NT2/D1 (cell line): ENCODE measurements at regions not wholly inside any gene's neighbourhood (a gene's known extent, or its start where the extent isn't known, plus 50 kb on each side); places are given as distances from the start of the nearest gene placed in this dataset.

Experiments used
- DNase-seq: peaks from one replicate; pipeline ENCODE4 v3.0.0-alpha.2; 2011; ENCODE audit warnings: low read depth, low spot score
- H3K27me3 ChIP-seq: 2 replicates; pipeline ENCODE4 v1.6.0; 2011; ENCODE audit warnings: mild to moderate bottlenecking; ENCODE audit not compliant: insufficient read length, insufficient read depth
- H3K36me3 ChIP-seq: 2 replicates; pipeline ENCODE4 v1.6.1; 2011; ENCODE audit warnings: mild to moderate bottlenecking, low read length, mixed read lengths; ENCODE audit not compliant: insufficient read depth, insufficient read length
- H3K4me1 ChIP-seq: 2 replicates; pipeline ENCODE4 v1.5.1; 2011; ENCODE audit not compliant: insufficient read depth, insufficient read length
- H3K4me3 ChIP-seq: 2 replicates; pipeline ENCODE4 v1.5.1; 2011; ENCODE audit warnings: low read depth; ENCODE audit not compliant: insufficient read length
- H3K9ac ChIP-seq: 2 replicates; pipeline ENCODE4 v1.6.0; 2011; ENCODE audit warnings: low read depth; ENCODE audit not compliant: insufficient read length
- H3K9me3 ChIP-seq: 2 replicates; pipeline ENCODE4 v1.5.1; 2011; ENCODE audit warnings: mild to moderate bottlenecking, low read length; ENCODE audit not compliant: insufficient read depth
- SUZ12 ChIP-seq: IDR thresholded peaks from 2 replicates; pipeline ENCODE4 v1.6.1; 2011; ENCODE audit not compliant: insufficient read length, insufficient read depth; ENCODE audit errors: extremely low read depth
- YY1 ChIP-seq: IDR thresholded peaks from 2 replicates; pipeline ENCODE4 v1.6.1; 2011; ENCODE audit not compliant: insufficient read length, insufficient read depth
- ZNF274 ChIP-seq: IDR thresholded peaks from 2 replicates; pipeline ENCODE4 v1.6.1; 2011; ENCODE audit warnings: mild to moderate bottlenecking, low read depth, low read length

GRCh38 chrX:20718592-20719380 lies 452.1 kb upstream of the RPS6KA3 start:
- peak; percentile 50 for DNase-seq
- Histone ChIP-seq H3K4me1 (no peaks in the 10 kb centered on the region), H3K4me3 (no peak overlapping the region), H3K27me3 (no peaks in the 10 kb centered on the region), H3K9me3 (no peaks in the 10 kb centered on the region), H3K36me3 (no peaks in the 10 kb centered on the region), H3K9ac (no peak overlapping the region)
- no peak for TF ChIP-seq YY1
- TF ChIP-seq SUZ12: no peak
- no peak for TF ChIP-seq ZNF274

- no peak for DNase-seq
- H3K27me3 ChIP-seq: no peaks in the 10 kb centered on the region
- no peaks in the 10 kb centered on the region for H3K36me3 ChIP-seq
- no peaks in the 10 kb centered on the region for H3K4me1 ChIP-seq
- H3K9ac ChIP-seq: no peak overlapping the region
- TF ChIP-seq ZNF274 (no peak), YY1 (no peak), SUZ12 (no peak)
- H3K9me3 ChIP-seq: no peaks in the 10 kb centered on the region
- H3K4me3 ChIP-seq: no peak overlapping the region
Measured at GRCh38 chrX:20715176-20715575, 448.5 kb upstream of the RPS6KA3 start.

GRCh38 chrX:20712811-20713210 lies 446.1 kb upstream of the RPS6KA3 start:
- H3K27me3 ChIP-seq: no peaks in the 10 kb centered on the region
- no peak for TF ChIP-seq SUZ12
- TF ChIP-seq ZNF274: no peak
- no peak for TF ChIP-seq YY1
- no peaks in the 10 kb centered on the region for H3K36me3 ChIP-seq
- H3K4me3 ChIP-seq: no peak overlapping the region
- DNase-seq: no peak
- H3K9me3 ChIP-seq: no peaks in the 10 kb centered on the region
- H3K4me1 ChIP-seq: no peaks in the 10 kb centered on the region
- no peak overlapping the region for H3K9ac ChIP-seq

GRCh38 chrX:20711366-20711765 lies 444.7 kb upstream of the RPS6KA3 start:
- H3K36me3 ChIP-seq: no peaks in the 10 kb centered on the region
- TF ChIP-seq YY1: no peak
- H3K9ac ChIP-seq: no peak overlapping the region
- no peak overlapping the region for H3K4me3 ChIP-seq
- no peaks in the 10 kb centered on the region for H3K4me1 ChIP-seq
- no peaks in the 10 kb centered on the region for H3K27me3 ChIP-seq
- H3K9me3 ChIP-seq: no peaks in the 10 kb centered on the region
- DNase-seq: no peak

GRCh38 chrX:20693078-20693477 lies 426.4 kb upstream of the RPS6KA3 start:
- no peak for DNase-seq
- no peaks in the 10 kb centered on the region for H3K36me3 ChIP-seq
- H3K27me3 ChIP-seq: no peaks in the 10 kb centered on the region
- H3K9me3 ChIP-seq: no peaks in the 10 kb centered on the region
- no peak overlapping the region for H3K4me3 ChIP-seq
- H3K9ac ChIP-seq: no peak overlapping the region
- no peaks in the 10 kb centered on the region for H3K4me1 ChIP-seq
- TF ChIP-seq SUZ12 (no peak), ZNF274 (no peak), YY1 (no peak)

- no peaks in the 10 kb centered on the region for H3K9me3 ChIP-seq
- H3K27me3 ChIP-seq: no peaks in the 10 kb centered on the region
- H3K9ac ChIP-seq: no peak overlapping the region
- TF ChIP-seq ZNF274 (no peak), YY1 (no peak), SUZ12 (no peak)
- DNase-seq: peak; percentile 5
- H3K4me1 ChIP-seq: no peaks in the 10 kb centered on the region
- no peak overlapping the region for H3K4me3 ChIP-seq
- H3K36me3 ChIP-seq: no peaks in the 10 kb centered on the region
Measured at GRCh38 chrX:20686256-20686655, 419.5 kb upstream of the RPS6KA3 start.

- no peak overlapping the region for H3K4me3 ChIP-seq
- no peak for TF ChIP-seq ZNF274
- TF ChIP-seq SUZ12: no peak
- no peak for TF ChIP-seq YY1
- H3K27me3 ChIP-seq: no peaks in the 10 kb centered on the region
- no peak overlapping the region for H3K9ac ChIP-seq
- no peak for DNase-seq
- no peaks in the 10 kb centered on the region for H3K9me3 ChIP-seq
- no peaks in the 10 kb centered on the region for H3K36me3 ChIP-seq
- H3K4me1 ChIP-seq: no peaks in the 10 kb centered on the region
Measured at GRCh38 chrX:20685652-20686051, 418.9 kb upstream of the RPS6KA3 start.

GRCh38 chrX:20681683-20682082 lies 415.0 kb upstream of the RPS6KA3 start:
- H3K9me3 ChIP-seq: no peaks in the 10 kb centered on the region
- DNase-seq: no peak
- H3K27me3 ChIP-seq: no peaks in the 10 kb centered on the region

More at GRCh38 chrX:20681683-20682082, 415.0 kb upstream of the RPS6KA3 start:
- no peak overlapping the region for H3K4me3 ChIP-seq
- no peaks in the 10 kb centered on the region for H3K36me3 ChIP-seq
- TF ChIP-seq YY1 (no peak), SUZ12 (no peak), ZNF274 (no peak)
- H3K4me1 ChIP-seq: no peaks in the 10 kb centered on the region
- H3K9ac ChIP-seq: no peak overlapping the region
